Brain microvascular endothelial cell (primary cell): ENCODE measurements at regions not wholly inside any gene's neighbourhood (a gene's known extent, or its start where the extent isn't known, plus 50 kb on each side); places are given as distances from the start of the nearest gene placed in this dataset.

Source experiments
- DNase-seq: peaks from one replicate; pipeline ENCODE4 v3.0.0-alpha.2; 2020
- H3K27ac ChIP-seq: fragments of 250-450 bp; sonication (Bioruptor Pico); 2 replicates; pipeline ENCODE4 v1.5.1; 2020; ENCODE audit warnings: mild to moderate bottlenecking, moderate library complexity
- H3K27me3 ChIP-seq: fragments of 250-450 bp; sonication (Bioruptor Pico); replicated peaks from 2 replicates; pipeline ENCODE4 v1.5.1; 2020; ENCODE audit warnings: mild to moderate bottlenecking
- H3K36me3 ChIP-seq: fragments of 250-450 bp; sonication (Bioruptor Pico); replicated peaks from 2 replicates; pipeline ENCODE4 v1.5.1; 2020; ENCODE audit warnings: mild to moderate bottlenecking
- H3K4me3 ChIP-seq: 2 replicates; pipeline ENCODE4 v1.5.1; 2011; ENCODE audit warnings: low read depth, mild to moderate bottlenecking, control low read depth, low read length, moderate library complexity
- in situ Hi-C: cut with HindIII; loops from 2 replicates; pipeline ENCODE4 v1.10.0; 2017; ENCODE audit warnings: low sequenced_read_pairs, low pct_ligation_motif_present
- TF ChIP-seq, protein P1 (sequence below): IDR thresholded peaks from 2 replicates; pipeline ENCODE4 v1.5.1; 2011; ENCODE audit warnings: low read depth, mild to moderate bottlenecking, moderate library complexity, low read length, control low read depth, inconsistent platforms; ENCODE audit errors: missing control alignments

DNA sequence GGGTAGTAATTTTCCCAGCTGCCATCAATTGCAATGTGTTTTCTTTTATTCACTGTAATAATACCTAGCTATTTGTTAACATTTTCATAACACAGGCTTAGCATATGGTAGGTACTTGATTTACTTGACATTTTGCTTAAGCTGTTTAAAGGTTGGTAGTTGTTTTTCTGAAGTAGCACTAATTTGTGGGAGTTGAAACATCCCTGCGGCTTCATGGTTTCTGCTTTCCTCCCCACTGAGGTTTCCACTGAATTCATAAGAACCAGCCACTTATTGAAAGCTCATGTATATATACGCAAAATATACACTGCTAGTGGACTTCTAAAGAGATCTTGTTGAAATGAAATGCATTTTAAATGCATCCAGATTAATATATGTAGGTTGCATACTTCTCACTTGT is 559.9 kb downstream of the TLE4 start:
- no peak for DNase-seq
- no peak overlapping the region for H3K27ac ChIP-seq
- H3K4me3 ChIP-seq: no peak overlapping the region
- H3K36me3 ChIP-seq: no peaks in the 10 kb centered on the region
- TF ChIP-seq, protein P1, sequence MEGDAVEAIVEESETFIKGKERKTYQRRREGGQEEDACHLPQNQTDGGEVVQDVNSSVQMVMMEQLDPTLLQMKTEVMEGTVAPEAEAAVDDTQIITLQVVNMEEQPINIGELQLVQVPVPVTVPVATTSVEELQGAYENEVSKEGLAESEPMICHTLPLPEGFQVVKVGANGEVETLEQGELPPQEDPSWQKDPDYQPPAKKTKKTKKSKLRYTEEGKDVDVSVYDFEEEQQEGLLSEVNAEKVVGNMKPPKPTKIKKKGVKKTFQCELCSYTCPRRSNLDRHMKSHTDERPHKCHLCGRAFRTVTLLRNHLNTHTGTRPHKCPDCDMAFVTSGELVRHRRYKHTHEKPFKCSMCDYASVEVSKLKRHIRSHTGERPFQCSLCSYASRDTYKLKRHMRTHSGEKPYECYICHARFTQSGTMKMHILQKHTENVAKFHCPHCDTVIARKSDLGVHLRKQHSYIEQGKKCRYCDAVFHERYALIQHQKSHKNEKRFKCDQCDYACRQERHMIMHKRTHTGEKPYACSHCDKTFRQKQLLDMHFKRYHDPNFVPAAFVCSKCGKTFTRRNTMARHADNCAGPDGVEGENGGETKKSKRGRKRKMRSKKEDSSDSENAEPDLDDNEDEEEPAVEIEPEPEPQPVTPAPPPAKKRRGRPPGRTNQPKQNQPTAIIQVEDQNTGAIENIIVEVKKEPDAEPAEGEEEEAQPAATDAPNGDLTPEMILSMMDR: no peak
- no peaks in the 10 kb centered on the region for H3K27me3 ChIP-seq
- in situ Hi-C loops: no loop called here

GRCh38 chr9:80127920-80128319 is 556.2 kb downstream of the TLE4 start:
- Histone ChIP-seq H3K4me3 (no peak overlapping the region), H3K27me3 (no peaks in the 10 kb centered on the region), H3K27ac (no peak overlapping the region), H3K36me3 (no peaks in the 10 kb centered on the region)
- in situ Hi-C loops: no loop called here
- TF ChIP-seq, protein P1: no peak
- DNase-seq: no peak

GRCh38 chr9:80125731-80126264 is 554.0 kb downstream of the TLE4 start:
- TF ChIP-seq, protein P1: no peak
- Histone ChIP-seq H3K36me3 (no peaks in the 10 kb centered on the region), H3K4me3 (no peak overlapping the region), H3K27ac (no peak overlapping the region), H3K27me3 (no peaks in the 10 kb centered on the region)
- DNase-seq: no peak
- in situ Hi-C loops: no loop called here

DNA sequence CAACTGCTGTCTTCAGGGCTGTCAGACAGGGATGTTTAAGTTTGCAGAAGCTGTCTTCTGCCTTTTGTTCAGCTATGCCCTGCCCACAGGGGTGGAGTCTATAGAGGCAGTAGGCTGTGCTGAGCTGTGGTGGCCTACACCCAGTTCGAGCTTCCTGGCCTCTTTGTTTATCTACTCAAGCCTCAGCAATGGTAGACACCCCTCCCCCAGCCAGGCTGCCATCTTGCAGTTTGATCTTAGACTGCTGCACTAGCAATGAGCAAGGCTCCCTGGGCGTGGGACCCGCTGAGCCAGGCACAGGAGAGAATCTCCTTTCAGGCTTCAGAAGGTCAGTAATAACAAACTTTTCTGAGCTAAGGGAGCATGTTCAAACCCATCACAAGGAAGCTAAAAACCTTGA is 545.3 kb downstream of the TLE4 start:
- Histone ChIP-seq H3K36me3 (no peaks in the 10 kb centered on the region), H3K4me3 (no peak overlapping the region), H3K27ac (no peak overlapping the region), H3K27me3 (no peaks in the 10 kb centered on the region)
- TF ChIP-seq, protein P1: no peak
- no peak for DNase-seq
- in situ Hi-C loops: no loop called here

DNA sequence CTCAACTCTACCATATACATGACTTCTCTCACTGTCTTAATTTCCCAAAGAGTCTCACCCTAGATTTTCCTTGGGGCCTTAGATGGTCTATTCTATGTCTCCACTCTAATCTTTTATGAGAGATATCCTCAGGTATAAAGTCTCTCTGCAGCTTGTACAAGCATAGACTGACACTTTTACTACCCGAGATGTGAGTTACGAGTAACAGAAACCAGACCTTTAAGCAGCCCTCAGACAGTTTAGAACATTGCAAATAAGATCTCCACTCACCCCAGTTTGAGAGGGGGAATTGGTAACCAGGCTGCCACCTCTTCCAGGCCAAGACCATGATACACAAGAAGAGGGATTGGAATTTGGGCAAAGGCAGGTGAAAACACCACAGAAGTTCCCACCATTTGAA is 542.5 kb downstream of the TLE4 start:
- DNase-seq: no peak
- Histone ChIP-seq H3K36me3 (no peaks in the 10 kb centered on the region), H3K27me3 (no peaks in the 10 kb centered on the region), H3K4me3 (no peak overlapping the region), H3K27ac (no peak overlapping the region)
- in situ Hi-C loops: no loop called here
- TF ChIP-seq, protein P1: no peak

DNA sequence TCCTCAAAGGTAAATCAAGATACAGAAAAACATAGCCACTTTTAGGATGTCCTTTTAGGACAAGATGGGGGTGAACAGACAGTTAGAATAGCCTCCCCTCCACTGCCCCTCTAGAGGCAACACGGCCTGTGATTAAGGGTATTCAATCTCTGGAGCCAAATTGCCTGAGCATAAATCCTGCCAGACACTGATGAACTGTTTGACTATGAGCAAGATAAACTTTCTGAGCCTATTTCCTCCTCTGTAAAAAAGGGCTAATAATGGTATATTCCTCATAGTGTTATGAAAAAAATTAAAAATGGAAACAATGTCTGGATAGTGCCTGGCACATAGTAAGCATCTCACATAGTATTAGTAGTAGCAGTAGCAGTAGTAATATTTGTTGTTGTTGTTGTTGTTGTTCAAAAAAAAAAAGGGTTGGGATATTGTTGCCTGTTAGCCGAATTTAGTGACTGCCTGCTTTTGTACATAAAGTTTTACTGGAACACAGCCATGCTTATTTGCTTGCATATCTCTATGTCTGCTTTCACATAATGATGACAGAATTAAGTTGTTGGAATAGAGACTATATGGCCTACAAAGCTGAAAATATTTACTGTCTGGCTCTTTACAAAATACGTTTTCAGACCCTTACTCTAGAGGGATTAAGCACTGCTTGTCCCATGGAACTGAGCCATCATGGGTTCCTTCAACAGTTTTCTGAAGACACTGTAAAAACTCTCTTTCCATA is 536.3 kb downstream of the TLE4 start:
- DNase-seq: no peak
- TF ChIP-seq, protein P1: no peak
- in situ Hi-C loops: no loop called here
- Histone ChIP-seq H3K36me3 (no peaks in the 10 kb centered on the region), H3K27me3 (no peaks in the 10 kb centered on the region), H3K4me3 (no peak overlapping the region), H3K27ac (no peak overlapping the region)
